C4-2B (cell line): ENCODE measurements at regions not wholly inside any gene's neighbourhood (a gene's known extent, or its start where the extent isn't known, plus 50 kb on each side); places are given as distances from the start of the nearest gene placed in this dataset.

Experiments used
- ZFX ChIP-seq: fragments of 450-650 bp; IDR thresholded peaks from 2 replicates; pipeline ENCODE4 v1.6.1; 2017
- TF ChIP-seq, protein P1 (sequence below): fragments of 450-650 bp; conservative IDR thresholded peaks from 2 replicates; pipeline ENCODE4 v1.5.1; 2017; ENCODE audit warnings: mild to moderate bottlenecking

DNA sequence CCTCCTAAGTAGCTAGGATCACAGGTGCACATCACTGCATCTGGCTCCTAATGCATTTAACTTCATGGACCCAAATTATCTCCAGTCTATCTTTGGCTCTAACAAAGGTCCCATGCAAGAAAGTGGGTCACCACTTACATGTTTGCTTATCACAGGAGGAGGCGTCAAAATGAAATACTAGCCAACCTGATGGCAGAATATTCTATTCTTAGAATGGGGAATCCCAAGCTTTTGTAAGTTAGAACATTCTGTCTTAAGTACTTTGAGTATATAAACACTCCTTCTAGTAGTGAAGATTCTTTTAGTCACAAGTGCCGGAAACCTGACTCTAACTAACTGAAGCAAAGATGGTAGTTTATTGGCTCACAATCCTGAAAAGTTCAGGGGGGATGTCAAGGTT, 72.0 kb upstream of the ADAMTS9 start:
- TF ChIP-seq, protein P1, sequence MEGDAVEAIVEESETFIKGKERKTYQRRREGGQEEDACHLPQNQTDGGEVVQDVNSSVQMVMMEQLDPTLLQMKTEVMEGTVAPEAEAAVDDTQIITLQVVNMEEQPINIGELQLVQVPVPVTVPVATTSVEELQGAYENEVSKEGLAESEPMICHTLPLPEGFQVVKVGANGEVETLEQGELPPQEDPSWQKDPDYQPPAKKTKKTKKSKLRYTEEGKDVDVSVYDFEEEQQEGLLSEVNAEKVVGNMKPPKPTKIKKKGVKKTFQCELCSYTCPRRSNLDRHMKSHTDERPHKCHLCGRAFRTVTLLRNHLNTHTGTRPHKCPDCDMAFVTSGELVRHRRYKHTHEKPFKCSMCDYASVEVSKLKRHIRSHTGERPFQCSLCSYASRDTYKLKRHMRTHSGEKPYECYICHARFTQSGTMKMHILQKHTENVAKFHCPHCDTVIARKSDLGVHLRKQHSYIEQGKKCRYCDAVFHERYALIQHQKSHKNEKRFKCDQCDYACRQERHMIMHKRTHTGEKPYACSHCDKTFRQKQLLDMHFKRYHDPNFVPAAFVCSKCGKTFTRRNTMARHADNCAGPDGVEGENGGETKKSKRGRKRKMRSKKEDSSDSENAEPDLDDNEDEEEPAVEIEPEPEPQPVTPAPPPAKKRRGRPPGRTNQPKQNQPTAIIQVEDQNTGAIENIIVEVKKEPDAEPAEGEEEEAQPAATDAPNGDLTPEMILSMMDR: no peak
- TF ChIP-seq ZFX: no peak
